SJSA1 (cell line): ENCODE measurements at regions not wholly inside any gene's neighbourhood (a gene's known extent, or its start where the extent isn't known, plus 50 kb on each side); places are given as distances from the start of the nearest gene placed in this dataset.

Experiments
- DNase-seq, 2 experiments: peaks; one replicate each; pipeline ENCODE4 v3.0.0-alpha.2; 2015 to 2020; ENCODE audit warnings: low spot score in 2 of 2, low read depth in 1 of 2
- H3K27ac ChIP-seq: fragments of 250-450 bp; sonication (Bioruptor Pico); 2 replicates; pipeline ENCODE4 v1.5.1; 2020; ENCODE audit warnings: mild to moderate bottlenecking, moderate library complexity
- H3K27me3 ChIP-seq: fragments of 250-450 bp; sonication (Bioruptor Pico); replicated peaks from 2 replicates; pipeline ENCODE4 v1.5.1; 2020; ENCODE audit warnings: mild to moderate bottlenecking, moderate library complexity
- H3K36me3 ChIP-seq: fragments of 250-450 bp; sonication (Bioruptor Pico); 2 replicates; pipeline ENCODE4 v1.5.1; 2020; ENCODE audit warnings: mild to moderate bottlenecking
- H3K4me1 ChIP-seq: fragments of 250-450 bp; sonication (Bioruptor Pico); replicated peaks from 2 replicates; pipeline ENCODE4 v1.6.1; 2021; ENCODE audit warnings: mild to moderate bottlenecking
- H3K4me3 ChIP-seq: fragments of 250-450 bp; sonication (Bioruptor Pico); 2 replicates; pipeline ENCODE4 v1.5.1; 2020; ENCODE audit warnings: mild to moderate bottlenecking
- H3K9me3 ChIP-seq: fragments of 250-450 bp; sonication (Bioruptor Pico); replicated peaks from 2 replicates; pipeline ENCODE4 v1.5.1; 2020; ENCODE audit warnings: mild to moderate bottlenecking

GRCh38 chr5:130237721-130238120 lies 333.5 kb downstream of the CHSY3 start:
- no peak for DNase-seq
- H3K27ac ChIP-seq: no peak overlapping the region

More at GRCh38 chr5:130237721-130238120, 333.5 kb downstream of the CHSY3 start:
- H3K4me3 ChIP-seq: no peak overlapping the region
- H3K36me3 ChIP-seq: no peaks in the 10 kb centered on the region
- no peaks in the 10 kb centered on the region for H3K4me1 ChIP-seq
- 0 out of 2 replicates have a peak, but pooled peaks cover 3% of the 10 kb centered on the region for H3K9me3 ChIP-seq
- H3K27me3 ChIP-seq: no peaks in the 10 kb centered on the region
